HepG2 (cell line): ENCODE measurements at regions not wholly inside any gene's neighbourhood (a gene's known extent, or its start where the extent isn't known, plus 50 kb on each side); places are given as distances from the start of the nearest gene placed in this dataset.

Source experiments
- ATAC-seq: fragments of 200-7000 bp; cut with Tn5 transposase; 3 replicates; pipeline ENCODE4 v1.9.1; 2020; ENCODE audit warnings: mild to moderate bottlenecking, moderate library complexity
- BruUV-seq: library from RNA; stranded (reverse); fragments of 400-500 nt; replicated peaks from 2 replicates; lab custom pipeline; 2021; lab: Mats Ljungman, UMichigan
- CTCF ChIA-PET: fragments of 300-600 bp; formaldehyde crosslinking; extraction: SDS; loops from one replicate; lab custom pipeline; 2021; ENCODE audit warnings: low total read pairs, inconsistent platforms, low intra/inter-chr PET ratio; lab: Yijun Ruan, JAX
- POLR2A ChIA-PET: fragments of 350-600 bp; sonication (Branson Sonifier 250); formaldehyde crosslinking; loops from one replicate; lab custom pipeline; 2020; ENCODE audit warnings: antibody characterized with exemption, inconsistent platforms; lab: Yijun Ruan, JAX
- DNase-seq: peaks from one replicate; pipeline ENCODE4 v3.0.0-alpha.2; 2015; ENCODE audit warnings: low spot score
- FAIRE-seq: peaks from 3 replicates; lab custom pipeline; 2011; peaks lifted over from hg19 to GRCh38; lab: Jason Lieb, UNC
- H2AFZ ChIP-seq: one replicate; pipeline ENCODE4 v1.6.1; 2011; ENCODE audit warnings: low read length, inconsistent platforms
- H3K27ac ChIP-seq: fragments of 300-600 bp; 3 replicates; pipeline ENCODE4 v1.8.0; 2011; ENCODE audit warnings: mixed run types, mild to moderate bottlenecking, mixed read lengths, low read length, inconsistent platforms; ENCODE audit not compliant: insufficient read depth; ENCODE audit errors: extremely low read length
- H3K27me3 ChIP-seq, 2 experiments: fragments of 200-600 bp in 1 of 2; 2 replicates in 1 of 2; 3 replicates in 1 of 2; pipeline versions ENCODE4 v1.6.0 to v1.8.0; 2011; ENCODE audit warnings: low read length in 2 of 2, mild to moderate bottlenecking in 2 of 2, moderate library complexity in 2 of 2, inconsistent platforms in 1 of 2; ENCODE audit not compliant: insufficient read depth in 2 of 2, control insufficient read depth in 1 of 2
- H3K36me3 ChIP-seq, 2 experiments: fragments of 200-600 bp in 1 of 2; replicated peaks in 1 of 2; 2 replicates in 1 of 2; 3 replicates in 1 of 2; pipeline versions ENCODE4 v1.5.1 to v1.8.0; 2011; ENCODE audit warnings: low read length in 2 of 2, inconsistent platforms in 1 of 2; ENCODE audit not compliant: insufficient read depth in 2 of 2, control insufficient read depth in 1 of 2
- H3K4me1 ChIP-seq: 2 replicates; pipeline ENCODE4 v1.5.1; 2012; ENCODE audit warnings: low read length, inconsistent platforms; ENCODE audit not compliant: insufficient read depth
- H3K4me2 ChIP-seq: 2 replicates; pipeline ENCODE4 v1.6.0; 2011; ENCODE audit warnings: low read depth, low read length, inconsistent platforms
- H3K4me3 ChIP-seq, 3 experiments: fragments of 200-600 bp in 1 of 3; sonication (generic), shearing (Covaris generic) in 1 of 3; replicated peaks in 1 of 3; 2 replicates each; pipeline ENCODE4 v1.5.1; 2011 to 2016; ENCODE audit warnings: low read length in 3 of 3, inconsistent platforms in 2 of 3, low read depth in 2 of 3, mild to moderate bottlenecking in 2 of 3, control low read depth in 1 of 3, mixed read lengths in 1 of 3; ENCODE audit not compliant: insufficient read depth in 1 of 3
- H3K79me2 ChIP-seq: one replicate; pipeline ENCODE4 v1.6.1; 2011; ENCODE audit warnings: low read length, inconsistent platforms; ENCODE audit not compliant: insufficient read depth
- H3K9ac ChIP-seq: 2 replicates; pipeline ENCODE4 v1.6.0; 2011; ENCODE audit warnings: mild to moderate bottlenecking, low read depth, low read length, inconsistent platforms; ENCODE audit not compliant: insufficient read depth
- H3K9me3 ChIP-seq: 2 replicates; pipeline ENCODE4 v1.5.1; 2012; ENCODE audit warnings: mild to moderate bottlenecking, low read length
- H4K20me1 ChIP-seq: 2 replicates; pipeline ENCODE4 v1.6.0; 2011; ENCODE audit warnings: inconsistent platforms, mild to moderate bottlenecking, low read length, moderate library complexity; ENCODE audit not compliant: insufficient read depth
- BHLHE40 ChIP-seq: IDR thresholded peaks from 2 replicates; pipeline ENCODE4 v1.6.1; 2011; ENCODE audit warnings: low read length, improper control_type of control experiment
- HDAC6 ChIP-seq: fragments of 200-600 bp; sonication (generic); IDR thresholded peaks from 2 replicates; pipeline ENCODE4 v1.7.0; 2017; ENCODE audit warnings: mild to moderate bottlenecking, antibody characterized with exemption, low read length, low read depth
- HIVEP1 ChIP-seq: sonication (generic); formaldehyde crosslinking; IDR thresholded peaks from 2 replicates; pipeline ENCODE4 v1.4.0; 2020; ENCODE audit warnings: mild to moderate bottlenecking, missing genetic modification reagents
- HNF4G ChIP-seq, 2 experiments: sonication (generic) in 1 of 2; formaldehyde crosslinking in 1 of 2; IDR thresholded peaks; 2 replicates each; pipeline versions ENCODE4 v1.4.0 to v1.6.1; 2011 to 2020; ENCODE audit warnings: borderline replicate concordance in 2 of 2, low read depth in 2 of 2, mild to moderate bottlenecking in 2 of 2, low read length in 1 of 2, missing genetic modification reagents in 1 of 2, moderate library complexity in 1 of 2
- MEF2D ChIP-seq: sonication (generic); formaldehyde crosslinking; IDR thresholded peaks from 2 replicates; pipeline ENCODE4 v1.5.1; 2020; ENCODE audit warnings: mild to moderate bottlenecking, missing genetic modification reagents
- NFIC ChIP-seq: IDR thresholded peaks from 2 replicates; pipeline ENCODE4 v1.6.1; 2012; ENCODE audit warnings: mild to moderate bottlenecking, low read length, inconsistent platforms
- RBAK ChIP-seq: sonication (generic); formaldehyde crosslinking; IDR thresholded peaks from 2 replicates; pipeline ENCODE4 v1.5.1; 2020; ENCODE audit warnings: mild to moderate bottlenecking, missing genetic modification reagents
- RBM39 ChIP-seq: fragments of 200-400 bp; formaldehyde crosslinking; IDR thresholded peaks from one replicate; pipeline ENCODE4 v1.6.1; 2018; ENCODE audit warnings: antibody characterized with exemption, mild to moderate bottlenecking, low read depth, low read length; ENCODE audit not compliant: poor library complexity, severe bottlenecking
- RFXAP ChIP-seq: sonication (generic); formaldehyde crosslinking; IDR thresholded peaks from 2 replicates; pipeline ENCODE4 v1.4.0; 2020; ENCODE audit warnings: missing genetic modification reagents, borderline replicate concordance
- SALL1 ChIP-seq: sonication (generic); formaldehyde crosslinking; IDR thresholded peaks from 2 replicates; pipeline ENCODE4 v1.8.0; 2022; ENCODE audit warnings: mild to moderate bottlenecking, missing genetic modification reagents
- SP140L ChIP-seq: sonication (generic); formaldehyde crosslinking; IDR thresholded peaks from 2 replicates; pipeline ENCODE4 v1.4.0; 2020; ENCODE audit warnings: missing genetic modification reagents, borderline replicate concordance
- ZEB1 ChIP-seq: IDR thresholded peaks from 2 replicates; pipeline ENCODE4 v1.6.1; 2012; ENCODE audit warnings: mild to moderate bottlenecking, low read depth, inconsistent platforms; ENCODE audit not compliant: insufficient replicate concordance
- ZNF143 ChIP-seq: sonication (generic); formaldehyde crosslinking; IDR thresholded peaks from 2 replicates; pipeline ENCODE4 v1.4.0; 2020; ENCODE audit warnings: missing genetic modification reagents
- ZNF225 ChIP-seq: sonication (generic); formaldehyde crosslinking; IDR thresholded peaks from 2 replicates; pipeline ENCODE4 v1.4.0; 2020; ENCODE audit warnings: mild to moderate bottlenecking, missing genetic modification reagents
- ZNF282 ChIP-seq: fragments of 450-650 bp; IDR thresholded peaks from 2 replicates; pipeline ENCODE4 v1.6.1; 2018; ENCODE audit not compliant: partially characterized antibody
- ZNF326 ChIP-seq: sonication (generic); formaldehyde crosslinking; IDR thresholded peaks from 2 replicates; pipeline ENCODE4 v1.4.0; 2020; ENCODE audit warnings: missing genetic modification reagents, borderline replicate concordance
- ZNF550 ChIP-seq: sonication (generic); formaldehyde crosslinking; IDR thresholded peaks from 2 replicates; pipeline ENCODE4 v1.4.0; 2020; ENCODE audit warnings: mild to moderate bottlenecking, missing genetic modification reagents, borderline replicate concordance
- ZNF556 ChIP-seq: sonication (generic); formaldehyde crosslinking; IDR thresholded peaks from 2 replicates; pipeline ENCODE4 v1.4.0; 2020; ENCODE audit warnings: mild to moderate bottlenecking, missing genetic modification reagents, borderline replicate concordance
- WGBS: methylation state at CpG from one replicate; pipeline ENCODE4 v1.1.6; 2017; ENCODE audit warnings: low lambda C conversion rate; 5-methylcytosine and 5-hydroxymethylcytosine counted together
- in situ Hi-C: cut with HindIII; loops from 2 replicates; pipeline ENCODE4 v1.10.0; 2017; ENCODE audit warnings: low pct_unique_long_range_greater_than_20kb; ENCODE audit not compliant: extremely low pct_ligation_motif_present
- intact Hi-C: fragments of 100-400 bp; cut with micrococcal nuclease; formaldehyde crosslinking; loops from one replicate; pipeline ENCODE4 v1.10.0; 2022; ENCODE audit not compliant: unreplicated experiment
- TF ChIP-seq, protein P1 (sequence below): sonication (generic); formaldehyde crosslinking; IDR thresholded peaks from 2 replicates; pipeline ENCODE4 v1.4.0; 2020; ENCODE audit warnings: missing genetic modification reagents
- TF ChIP-seq, protein P2 (sequence below): sonication (generic); formaldehyde crosslinking; conservative IDR thresholded peaks from 2 replicates; pipeline ENCODE4 v1.4.0; 2020; ENCODE audit warnings: missing genetic modification reagents
- TF ChIP-seq, protein P3 (sequence below): sonication (generic); formaldehyde crosslinking; IDR thresholded peaks from 2 replicates; pipeline ENCODE4 v1.4.0; 2020; ENCODE audit warnings: missing genetic modification reagents, borderline replicate concordance

DNA sequence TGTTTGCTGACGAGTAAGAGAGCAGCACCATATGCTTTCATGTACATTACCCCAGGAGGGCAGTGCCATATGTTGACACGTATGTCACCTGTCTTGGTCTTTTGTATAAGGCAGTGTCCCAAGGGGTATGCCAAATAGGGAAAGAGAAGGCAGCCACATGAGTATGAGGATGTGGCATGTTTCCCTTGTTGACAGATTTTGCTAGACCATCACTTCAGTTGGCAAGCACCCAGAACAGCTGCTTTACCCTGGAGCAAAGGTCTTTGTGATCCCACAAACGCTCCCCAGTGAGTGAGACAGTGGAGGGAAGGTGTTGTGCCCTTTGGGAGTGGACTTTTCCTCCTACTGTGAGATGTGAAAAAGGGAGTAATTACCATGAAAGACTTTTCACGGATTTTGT is 350.1 kb downstream of the ETV1 start (continued):
- TF ChIP-seq ZNF143 (CRISPR knock-in tag) (no peak), RFXAP (no peak)

DNA sequence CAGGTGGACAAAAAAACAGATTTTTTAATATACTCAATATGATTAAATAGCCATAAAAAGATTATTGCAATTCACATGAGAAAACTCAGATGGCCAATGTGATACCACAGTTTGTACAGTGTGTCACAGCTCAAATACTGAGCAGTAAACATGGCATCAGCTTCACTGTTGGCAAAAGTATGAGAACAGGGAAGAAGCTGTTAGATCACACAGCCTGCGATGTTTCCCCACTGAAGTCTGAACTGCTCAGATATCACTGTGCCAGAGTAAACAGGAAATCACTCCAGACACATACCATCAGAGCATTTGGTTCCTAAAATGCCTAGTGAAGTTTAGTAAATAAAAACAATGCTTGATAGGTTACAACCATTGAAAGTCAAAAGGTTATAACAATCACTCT is 347.8 kb downstream of the ETV1 start:
- H4K20me1 ChIP-seq = no peaks in the 10 kb centered on the region
- H3K9ac ChIP-seq = no peak overlapping the region
- ChIA-PET CTCF (no interaction called here), POLR2A (no interaction called here)
- intact Hi-C loops (no loop called here), in situ Hi-C loops (no loop called here)
- H3K4me1 ChIP-seq = no peaks in the 10 kb centered on the region
- H3K27me3 ChIP-seq = no peaks in the 10 kb centered on the region
- ATAC-seq (no peak), DNase-seq (no peak), FAIRE-seq (no peak)
- H3K4me2 ChIP-seq = no peak overlapping the region
- TF ChIP-seq ZNF326 = no peak
- no peak for TF ChIP-seq HIVEP1 (CRISPR knock-in tag)
- TF ChIP-seq NFIC = no peak
- no peak for TF ChIP-seq ZNF550 (CRISPR knock-in tag)
- TF ChIP-seq ZEB1 = no peak
- no peak for TF ChIP-seq ZNF556
- TF ChIP-seq, protein P1, sequence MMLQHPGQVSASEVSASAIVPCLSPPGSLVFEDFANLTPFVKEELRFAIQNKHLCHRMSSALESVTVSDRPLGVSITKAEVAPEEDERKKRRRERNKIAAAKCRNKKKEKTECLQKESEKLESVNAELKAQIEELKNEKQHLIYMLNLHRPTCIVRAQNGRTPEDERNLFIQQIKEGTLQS (CRISPR knock-in tag) = no peak
- TF ChIP-seq, protein P2, sequence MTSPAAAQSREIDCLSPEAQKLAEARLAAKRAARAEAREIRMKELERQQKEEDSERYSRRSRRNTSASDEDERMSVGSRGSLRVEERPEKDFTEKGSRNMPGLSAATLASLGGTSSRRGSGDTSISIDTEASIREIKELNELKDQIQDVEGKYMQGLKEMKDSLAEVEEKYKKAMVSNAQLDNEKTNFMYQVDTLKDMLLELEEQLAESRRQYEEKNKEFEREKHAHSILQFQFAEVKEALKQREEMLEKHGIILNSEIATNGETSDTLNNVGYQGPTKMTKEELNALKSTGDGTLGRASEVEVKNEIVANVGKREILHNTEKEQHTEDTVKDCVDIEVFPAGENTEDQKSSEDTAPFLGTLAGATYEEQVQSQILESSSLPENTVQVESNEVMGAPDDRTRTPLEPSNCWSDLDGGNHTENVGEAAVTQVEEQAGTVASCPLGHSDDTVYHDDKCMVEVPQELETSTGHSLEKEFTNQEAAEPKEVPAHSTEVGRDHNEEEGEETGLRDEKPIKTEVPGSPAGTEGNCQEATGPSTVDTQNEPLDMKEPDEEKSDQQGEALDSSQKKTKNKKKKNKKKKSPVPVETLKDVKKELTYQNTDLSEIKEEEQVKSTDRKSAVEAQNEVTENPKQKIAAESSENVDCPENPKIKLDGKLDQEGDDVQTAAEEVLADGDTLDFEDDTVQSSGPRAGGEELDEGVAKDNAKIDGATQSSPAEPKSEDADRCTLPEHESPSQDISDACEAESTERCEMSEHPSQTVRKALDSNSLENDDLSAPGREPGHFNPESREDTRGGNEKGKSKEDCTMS (CRISPR knock-in tag) = no peak
- TF ChIP-seq RBAK (CRISPR knock-in tag) = no peak
- TF ChIP-seq ZNF282 = no peak
- TF ChIP-seq HDAC6 = no peak
- TF ChIP-seq, protein P3, sequence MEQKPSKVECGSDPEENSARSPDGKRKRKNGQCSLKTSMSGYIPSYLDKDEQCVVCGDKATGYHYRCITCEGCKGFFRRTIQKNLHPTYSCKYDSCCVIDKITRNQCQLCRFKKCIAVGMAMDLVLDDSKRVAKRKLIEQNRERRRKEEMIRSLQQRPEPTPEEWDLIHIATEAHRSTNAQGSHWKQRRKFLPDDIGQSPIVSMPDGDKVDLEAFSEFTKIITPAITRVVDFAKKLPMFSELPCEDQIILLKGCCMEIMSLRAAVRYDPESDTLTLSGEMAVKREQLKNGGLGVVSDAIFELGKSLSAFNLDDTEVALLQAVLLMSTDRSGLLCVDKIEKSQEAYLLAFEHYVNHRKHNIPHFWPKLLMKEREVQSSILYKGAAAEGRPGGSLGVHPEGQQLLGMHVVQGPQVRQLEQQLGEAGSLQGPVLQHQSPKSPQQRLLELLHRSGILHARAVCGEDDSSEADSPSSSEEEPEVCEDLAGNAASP = no peak
- TF ChIP-seq RBM39 = no peak
- TF ChIP-seq SALL1 (CRISPR knock-in tag) = no peak
- TF ChIP-seq SP140L (CRISPR knock-in tag) = no peak
- TF ChIP-seq ZNF225 (CRISPR knock-in tag) = no peak
- no peak for TF ChIP-seq BHLHE40
- no peak for TF ChIP-seq MEF2D (CRISPR knock-in tag)
- TF ChIP-seq HNF4G (IDR thresholded peaks at IDR 0.05; ENCODE audit: borderline replicate concordance, low read depth, low read length) = no peak
- TF ChIP-seq HNF4G (CRISPR knock-in tag; IDR thresholded peaks at IDR 0.05; ENCODE audit: borderline replicate concordance, low read depth) = no peak
- H2AFZ ChIP-seq = no peak overlapping the region
- H3K27ac ChIP-seq = no peak overlapping the region
- 0% methylated on average over 1 of the region's 1 CpG for WGBS
- H3K4me3 ChIP-seq = no peak overlapping the region
- no TSS peak for BruUV-seq
- no peaks in the 10 kb centered on the region for H3K36me3 ChIP-seq
- peaks cover 83% of the 10 kb centered on the region for H3K9me3 ChIP-seq
- H3K79me2 ChIP-seq = no peaks in the 10 kb centered on the region
